H9 (cell line): ENCODE measurements at regions not wholly inside any gene's neighbourhood (a gene's known extent, or its start where the extent isn't known, plus 50 kb on each side); places are given as distances from the start of the nearest gene placed in this dataset.

ENCODE experiments used
- DNase-seq: peaks from one replicate; pipeline ENCODE4 v3.0.0-alpha.2; 2017
- H2AFZ ChIP-seq: one replicate; pipeline ENCODE4 v1.6.1; 2013; ENCODE audit warnings: mild to moderate bottlenecking, low read length, control low read depth, moderate library complexity
- H2AK5ac ChIP-seq: 2 replicates; pipeline ENCODE4 v1.6.1; 2013; ENCODE audit warnings: low read length, control low read depth, mixed read lengths; ENCODE audit not compliant: insufficient read length
- H2BK120ac ChIP-seq: one replicate; pipeline ENCODE4 v1.6.1; 2013; ENCODE audit warnings: low read depth, mild to moderate bottlenecking, low read length, control low read depth, inconsistent platforms; ENCODE audit not compliant: poor library complexity, severe bottlenecking
- H2BK12ac ChIP-seq: 2 replicates; pipeline ENCODE4 v1.6.1; 2013; ENCODE audit warnings: low read length, control low read depth, mixed read lengths, low read depth; ENCODE audit not compliant: insufficient read length
- H2BK15ac ChIP-seq: 2 replicates; pipeline ENCODE4 v1.6.1; 2013; ENCODE audit warnings: low read depth, low read length, control low read depth
- H2BK20ac ChIP-seq: one replicate; pipeline ENCODE4 v1.6.1; 2013; ENCODE audit warnings: low read depth, mild to moderate bottlenecking, low read length, control low read depth, inconsistent platforms; ENCODE audit not compliant: poor library complexity, severe bottlenecking
- H2BK5ac ChIP-seq: 2 replicates; pipeline ENCODE4 v1.6.1; 2013; ENCODE audit warnings: low read length, control low read depth, mixed read lengths; ENCODE audit not compliant: insufficient read length
- H3K14ac ChIP-seq: 2 replicates; pipeline ENCODE4 v1.6.1; 2013; ENCODE audit warnings: low read length, control low read depth; ENCODE audit not compliant: insufficient read depth
- H3K18ac ChIP-seq: 2 replicates; pipeline ENCODE4 v1.6.1; 2013; ENCODE audit warnings: low read depth, mild to moderate bottlenecking, mixed read lengths, low read length, control low read depth; ENCODE audit not compliant: insufficient read length
- H3K23ac ChIP-seq: 2 replicates; pipeline ENCODE4 v1.6.1; 2013; ENCODE audit warnings: low read length, control low read depth, mixed read lengths, low read depth; ENCODE audit not compliant: insufficient read length
- H3K23me2 ChIP-seq: 2 replicates; pipeline ENCODE4 v1.6.1; 2013; ENCODE audit warnings: low read depth, mild to moderate bottlenecking, mixed read lengths, low read length, control low read depth; ENCODE audit not compliant: insufficient read length, poor library complexity, severe bottlenecking
- H3K27ac ChIP-seq: 2 replicates; pipeline ENCODE4 v1.5.1; 2013; ENCODE audit warnings: low read length, control low read depth, mixed read lengths, low read depth; ENCODE audit not compliant: insufficient read length
- H3K27me3 ChIP-seq: 2 replicates; pipeline ENCODE4 v1.6.1; 2013; ENCODE audit warnings: low read length, control low read depth, inconsistent platforms; ENCODE audit not compliant: insufficient read depth
- H3K4ac ChIP-seq: 2 replicates; pipeline ENCODE4 v1.6.1; 2013; ENCODE audit warnings: low read depth, mild to moderate bottlenecking, control low read depth, inconsistent platforms, low read length, moderate library complexity
- H3K4me1 ChIP-seq: 2 replicates; pipeline ENCODE4 v1.6.1; 2013; ENCODE audit warnings: low read length, control low read depth, inconsistent platforms; ENCODE audit not compliant: insufficient read depth
- H3K4me2 ChIP-seq: 2 replicates; pipeline ENCODE4 v1.6.1; 2013; ENCODE audit warnings: low read length, control low read depth, mixed read lengths; ENCODE audit not compliant: insufficient read length, insufficient read depth
- H3K56ac ChIP-seq: 2 replicates; pipeline ENCODE4 v1.6.1; 2013; ENCODE audit warnings: low read depth, mild to moderate bottlenecking, mixed read lengths, low read length, control low read depth; ENCODE audit not compliant: insufficient read length
- H3K79me1 ChIP-seq: 2 replicates; pipeline ENCODE4 v1.6.1; 2013; ENCODE audit warnings: low read depth, mild to moderate bottlenecking, moderate library complexity, low read length, control low read depth, inconsistent platforms; ENCODE audit not compliant: insufficient read depth, poor library complexity, severe bottlenecking
- H3K79me2 ChIP-seq: 2 replicates; pipeline ENCODE4 v1.6.1; 2013; ENCODE audit warnings: low read length, control low read depth, inconsistent platforms; ENCODE audit not compliant: insufficient read depth
- H3K9ac ChIP-seq: 2 replicates; pipeline ENCODE4 v1.6.1; 2013; ENCODE audit warnings: low read length, control low read depth, mixed read lengths; ENCODE audit not compliant: insufficient read length; ENCODE audit errors: extremely low read depth
- H3K9me3 ChIP-seq: one replicate; pipeline ENCODE4 v1.6.1; 2013; ENCODE audit warnings: low read depth, low read length, inconsistent platforms; ENCODE audit not compliant: control insufficient read depth
- H3T11ph ChIP-seq: one replicate; pipeline ENCODE4 v1.6.1; 2013; ENCODE audit warnings: mild to moderate bottlenecking, low read length, control low read depth, inconsistent platforms
- H4K20me1 ChIP-seq: one replicate; pipeline ENCODE4 v1.6.1; 2013; ENCODE audit not compliant: control insufficient read depth, insufficient read length, insufficient read depth
- H4K5ac ChIP-seq: 2 replicates; pipeline ENCODE4 v1.6.1; 2013; ENCODE audit warnings: low read depth, mild to moderate bottlenecking, mixed read lengths, low read length, control low read depth; ENCODE audit not compliant: insufficient read length
- H4K8ac ChIP-seq: replicated peaks from 2 replicates; pipeline ENCODE4 v1.6.1; 2013; ENCODE audit warnings: low read length, control low read depth, mixed read lengths, low read depth; ENCODE audit not compliant: insufficient read length
- H4K91ac ChIP-seq: 2 replicates; pipeline ENCODE4 v1.6.1; 2013; ENCODE audit warnings: low read depth, mild to moderate bottlenecking, moderate library complexity, mixed read lengths, low read length, control low read depth; ENCODE audit not compliant: insufficient read length
- H3K27ac Mint-ChIP-seq, 3 experiments: 2 replicates in 2 of 3; 3 replicates in 1 of 3; pipeline ENCODE4 v1.8.0; 2020 to 2021; ENCODE audit warnings: mixed read lengths in 3 of 3, mild to moderate bottlenecking in 1 of 3, moderate library complexity in 1 of 3
- H3K27me3 Mint-ChIP-seq: 2 replicates; pipeline ENCODE4 v1.8.0; 2021; ENCODE audit warnings: low read depth, mild to moderate bottlenecking, moderate library complexity, mixed read lengths
- H3K36me3 Mint-ChIP-seq, 3 experiments: 2 replicates in 2 of 3; 3 replicates in 1 of 3; pipeline ENCODE4 v1.8.0; 2020 to 2021; ENCODE audit warnings: low read depth in 3 of 3, mixed read lengths in 3 of 3; ENCODE audit not compliant: insufficient read depth in 1 of 3
- H3K4me1 Mint-ChIP-seq, 2 experiments: 2 replicates each; pipeline ENCODE4 v1.8.0; 2020; ENCODE audit warnings: mixed read lengths in 2 of 2
- H3K4me3 Mint-ChIP-seq, 2 experiments: 2 replicates in 1 of 2; 3 replicates in 1 of 2; pipeline ENCODE4 v1.8.0; 2020 to 2021; ENCODE audit warnings: mild to moderate bottlenecking in 2 of 2, mixed read lengths in 2 of 2, moderate library complexity in 1 of 2
- H3K9me3 Mint-ChIP-seq, 2 experiments: 2 replicates in 1 of 2; 3 replicates in 1 of 2; pipeline ENCODE4 v1.8.0; 2020; ENCODE audit warnings: mild to moderate bottlenecking in 2 of 2, mixed read lengths in 2 of 2, moderate library complexity in 1 of 2
- CTCF ChIP-seq: fragments of 200-600 bp; sonication (generic); conservative IDR thresholded peaks from 3 replicates; pipeline ENCODE4 v1.8.0; 2021; ENCODE audit warnings: antibody characterized with exemption, mild to moderate bottlenecking
- WGBS: extraction: QIAGEN DNeasy Blood & Tissue Kit; methylation state at CpG from one replicate; pipeline ENCODE4 v1.1.7; 2013; ENCODE audit warnings: missing lambda C conversion rate, low lambda C conversion rate, mixed read lengths; ENCODE audit not compliant: insufficient read length; ENCODE audit errors: extremely low coverage; 5-methylcytosine and 5-hydroxymethylcytosine counted together

GRCh38 chr7:131883769-131884168 is 327.3 kb upstream of the PODXL start:
- no peak overlapping the region for H2BK15ac ChIP-seq
- H3K36me3 Mint-ChIP-seq: peaks cover 8 to 24% (median 9%) of the 10 kb centered on the region in 3 experiments
- no peak overlapping the region for H3T11ph ChIP-seq
- H3K4me3 Mint-ChIP-seq: no peak overlapping the region
- H3K23ac ChIP-seq: no peak overlapping the region
- no peak overlapping the region for H3K4ac ChIP-seq
- peaks cover 14 to 23% of the 10 kb centered on the region in 2 experiments for H3K4me1 Mint-ChIP-seq
- H3K27ac Mint-ChIP-seq: no peak overlapping the region
- no peak overlapping the region for H4K5ac ChIP-seq
- no peak overlapping the region for H2AK5ac ChIP-seq
- H3K14ac ChIP-seq: no peak overlapping the region
- H3K4me2 ChIP-seq: no peak overlapping the region
- H3K18ac ChIP-seq: no peak overlapping the region
- H3K79me1 ChIP-seq: no peaks in the 10 kb centered on the region
- no peaks in the 10 kb centered on the region; the same call in 1 of the 2 replicates for H3K27me3 ChIP-seq
- peaks cover 38% of the 10 kb centered on the region for H3K27me3 Mint-ChIP-seq
- H4K20me1 ChIP-seq: no peaks in the 10 kb centered on the region
- peaks cover 15 to 24% of the 10 kb centered on the region in 2 experiments for H3K9me3 Mint-ChIP-seq
- no peak overlapping the region for H2BK12ac ChIP-seq
- H2AFZ ChIP-seq: no peak overlapping the region
- no peak overlapping the region for H2BK20ac ChIP-seq
- no peak overlapping the region for H2BK5ac ChIP-seq
- no peak overlapping the region for H2BK120ac ChIP-seq
- no peak overlapping the region for H4K91ac ChIP-seq
- no CpG with 5 or more reads among the region's 2 CpGs for WGBS
- no peaks in the 10 kb centered on the region for H3K23me2 ChIP-seq
- no peak overlapping the region for H4K8ac ChIP-seq
- H3K4me1 ChIP-seq: no peaks in the 10 kb centered on the region
- H3K9ac ChIP-seq: no peak overlapping the region
- no peaks in the 10 kb centered on the region for H3K79me2 ChIP-seq
- no peaks in the 10 kb centered on the region for H3K9me3 ChIP-seq
- TF ChIP-seq CTCF: no peak
- no peak for DNase-seq
- no peak overlapping the region for H3K27ac ChIP-seq
- H3K56ac ChIP-seq: no peak overlapping the region
